Fibroblast of skin of back (primary cell): ENCODE measurements at regions not wholly inside any gene's neighbourhood (a gene's known extent, or its start where the extent isn't known, plus 50 kb on each side); places are given as distances from the start of the nearest gene placed in this dataset.
"Not testable (repeated sequence)": the region's sequence is repeated elsewhere in the genome, so short reads cannot be mapped to it uniquely, and the experiment has no call there.

ENCODE experiments used
- DNase-seq: peaks from one replicate; pipeline ENCODE4 v3.0.0-alpha.2; 2013

DNA sequence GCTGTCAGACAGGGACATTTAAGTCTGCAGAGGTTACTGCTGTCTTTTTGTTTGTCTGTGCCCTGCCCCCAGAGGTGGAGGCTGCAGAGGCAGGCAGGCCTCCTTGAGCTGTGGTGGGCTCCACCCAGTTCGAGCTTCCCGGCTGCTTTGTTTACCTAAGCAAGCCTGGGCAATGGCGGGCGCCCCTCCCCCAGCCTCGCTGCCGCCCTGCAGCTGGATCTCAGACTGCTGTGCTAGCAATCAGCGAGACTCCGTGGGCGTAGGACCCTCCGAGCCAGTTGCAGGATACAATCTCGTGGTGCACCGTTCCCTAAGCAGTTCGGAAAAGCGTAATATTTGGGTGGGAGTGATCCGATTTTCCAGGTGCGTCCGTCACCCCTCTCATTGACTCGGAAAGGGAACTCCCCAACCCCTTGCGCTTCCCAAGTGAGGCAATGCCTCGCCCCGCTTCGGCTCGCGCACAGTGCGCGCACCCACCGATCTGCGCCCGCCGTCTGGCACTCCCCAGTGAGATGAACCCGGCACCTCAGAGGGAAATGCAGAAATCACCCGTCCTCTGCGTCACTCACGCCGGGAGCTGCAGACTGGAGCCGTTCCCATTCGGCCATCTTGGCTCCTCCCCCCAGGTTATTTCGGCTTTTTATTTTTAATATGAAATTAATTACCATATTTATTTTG is 217.8 kb upstream of the EPHA7 start:
- not testable (repeated sequence) for DNase-seq

DNA sequence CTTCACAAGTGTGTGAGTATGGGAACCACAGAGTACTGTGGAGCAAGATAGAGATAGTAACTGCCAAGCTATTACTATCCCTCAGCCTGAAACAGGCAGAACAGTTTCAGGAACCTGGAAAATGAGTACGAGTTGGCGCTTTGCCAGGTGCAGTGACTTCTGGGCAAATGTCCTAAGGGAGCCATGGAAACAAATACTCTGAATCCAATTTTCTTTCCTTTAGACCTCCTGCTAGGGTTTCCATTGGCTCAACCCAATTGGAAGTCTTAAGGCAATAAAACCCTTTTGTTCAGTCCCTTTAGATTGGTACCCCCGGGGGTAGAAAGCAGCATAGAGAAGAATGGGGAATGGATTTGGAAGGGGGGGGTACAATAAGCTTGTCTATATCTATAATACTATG is 205.0 kb upstream of the EPHA7 start:
- no peak for DNase-seq

DNA sequence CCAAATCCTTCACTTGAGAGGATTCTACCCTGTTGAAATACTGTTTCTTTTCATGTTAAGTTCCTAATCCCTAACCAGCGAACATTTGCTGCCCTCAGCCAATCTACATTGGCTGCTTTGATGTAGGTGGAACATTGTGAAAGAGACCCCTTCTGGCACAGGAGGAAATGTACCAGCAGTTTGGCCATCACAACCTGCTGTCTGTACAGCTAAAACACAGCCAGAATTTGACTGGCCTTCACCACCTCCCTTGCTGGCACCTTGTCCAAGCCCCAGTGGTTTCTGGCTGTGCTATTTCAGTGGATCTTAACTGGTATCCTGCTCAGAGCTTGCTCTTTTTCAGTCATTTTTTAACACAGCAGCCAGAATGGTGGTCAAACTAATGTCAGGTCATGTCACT is 202.1 kb upstream of the EPHA7 start:
- no peak for DNase-seq

DNA sequence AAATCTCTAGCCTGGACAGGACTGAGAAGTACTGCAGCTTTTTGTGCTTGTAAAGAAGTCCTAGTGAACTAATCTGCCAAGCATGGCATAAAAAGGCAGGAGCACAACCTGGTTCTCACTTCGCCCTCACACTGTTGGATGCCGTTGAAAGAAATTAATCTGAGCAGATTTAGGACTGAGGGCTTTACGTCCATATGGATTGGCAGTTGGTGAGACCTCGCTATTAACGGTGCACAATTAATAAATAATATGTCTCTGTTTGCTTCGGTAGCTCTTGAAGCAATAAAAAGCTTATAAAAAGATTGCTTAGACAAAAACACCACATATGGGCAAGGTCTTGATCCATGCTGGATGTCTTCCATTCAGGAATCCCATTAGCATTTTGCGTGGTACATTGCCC is 185.6 kb upstream of the EPHA7 start:
- DNase-seq = no peak

DNA sequence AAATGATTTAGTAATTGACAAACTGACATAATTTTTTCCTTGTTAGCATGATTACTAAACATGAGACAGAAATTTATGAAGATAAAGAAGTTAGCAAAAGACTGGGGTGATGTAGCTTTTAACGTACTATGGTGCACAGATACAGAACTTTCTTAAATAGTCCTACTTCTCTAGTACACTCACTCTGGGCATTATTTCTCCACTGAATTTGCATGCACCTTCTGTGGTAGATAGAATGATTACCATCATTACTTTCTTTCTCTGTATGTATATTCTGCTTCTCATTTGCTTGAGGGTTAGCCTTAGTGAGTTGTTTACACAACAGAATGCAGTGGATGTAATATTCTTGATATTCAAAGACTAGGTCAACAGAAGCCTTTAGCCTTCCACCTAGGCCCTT is 173.1 kb upstream of the EPHA7 start:
- no peak for DNase-seq

DNA sequence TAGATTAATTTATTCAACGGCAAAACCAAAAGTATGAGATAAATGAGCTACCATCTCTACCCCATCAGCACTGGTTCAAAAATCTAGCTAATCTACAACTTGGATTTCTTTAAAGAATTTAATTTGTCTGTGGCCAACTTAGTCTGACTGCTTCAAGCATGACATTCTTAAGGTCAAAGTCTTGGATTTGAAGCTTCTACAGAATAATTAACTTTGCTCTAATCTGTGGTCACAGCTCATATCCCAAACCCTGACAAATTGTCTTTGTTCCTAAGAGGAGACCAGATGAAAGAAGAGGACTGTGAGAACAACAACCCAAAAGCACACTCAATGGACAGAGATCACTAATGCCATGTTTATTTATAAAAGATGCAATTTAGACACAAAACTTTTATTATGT is 166.9 kb upstream of the EPHA7 start:
- DNase-seq = no peak

DNA sequence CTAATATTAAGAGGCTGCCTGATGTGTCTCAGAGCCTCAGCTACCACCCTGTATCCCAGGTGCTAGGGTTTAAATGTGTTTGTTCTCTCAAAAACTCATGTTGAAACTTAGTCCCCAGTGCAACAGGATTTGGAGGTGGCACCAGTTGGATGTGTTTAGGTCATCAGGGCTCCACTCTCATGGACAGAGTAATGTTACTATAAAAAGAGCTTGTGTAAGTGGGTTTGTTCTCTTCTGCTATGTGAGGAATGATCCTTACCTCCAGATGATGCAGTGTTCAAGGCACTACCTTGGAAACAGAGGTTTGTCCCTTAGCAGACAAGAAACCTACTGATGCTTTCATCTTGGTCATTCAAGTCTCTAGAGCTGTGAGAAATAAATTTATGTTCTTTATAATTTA is 164.9 kb upstream of the EPHA7 start:
- no peak for DNase-seq

DNA sequence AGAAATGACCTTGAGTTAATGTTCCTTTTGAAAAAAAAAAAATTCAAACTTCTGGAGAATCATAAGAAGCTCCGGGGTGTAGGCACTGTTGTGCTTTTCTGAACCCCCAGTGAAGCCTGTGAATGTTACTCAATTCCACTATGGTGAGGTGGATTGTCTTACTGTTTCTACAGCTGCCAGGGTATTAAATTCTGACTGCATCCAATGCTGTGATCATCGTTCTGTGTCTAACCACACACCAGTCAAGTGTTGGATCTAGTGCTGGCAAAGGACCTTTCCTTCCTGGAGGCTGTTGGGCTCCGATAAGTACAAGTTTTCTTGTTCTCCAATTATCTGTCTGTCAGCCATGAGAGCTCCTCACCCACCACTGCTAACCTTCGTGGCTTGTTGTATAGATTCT is 162.0 kb upstream of the EPHA7 start:
- no peak for DNase-seq

DNA sequence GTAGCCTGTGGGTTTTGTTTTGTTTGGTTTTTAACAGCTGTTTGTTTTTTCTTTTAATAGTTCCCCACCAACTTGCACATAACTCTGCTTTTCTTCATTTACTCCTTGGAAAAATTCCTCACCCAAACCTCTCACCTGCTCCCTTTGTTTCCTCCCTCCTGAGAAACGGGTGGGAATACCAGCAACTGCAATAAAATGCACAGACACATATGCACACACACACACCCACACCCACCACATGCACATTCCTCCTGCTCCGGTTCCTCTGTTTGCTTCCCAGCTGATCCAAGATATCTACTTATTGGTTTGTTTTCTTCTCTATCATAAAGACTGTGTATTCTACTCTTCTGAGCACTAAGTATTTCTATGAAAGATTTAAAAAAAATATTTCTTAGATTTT is 161.1 kb upstream of the EPHA7 start:
- DNase-seq = no peak

DNA sequence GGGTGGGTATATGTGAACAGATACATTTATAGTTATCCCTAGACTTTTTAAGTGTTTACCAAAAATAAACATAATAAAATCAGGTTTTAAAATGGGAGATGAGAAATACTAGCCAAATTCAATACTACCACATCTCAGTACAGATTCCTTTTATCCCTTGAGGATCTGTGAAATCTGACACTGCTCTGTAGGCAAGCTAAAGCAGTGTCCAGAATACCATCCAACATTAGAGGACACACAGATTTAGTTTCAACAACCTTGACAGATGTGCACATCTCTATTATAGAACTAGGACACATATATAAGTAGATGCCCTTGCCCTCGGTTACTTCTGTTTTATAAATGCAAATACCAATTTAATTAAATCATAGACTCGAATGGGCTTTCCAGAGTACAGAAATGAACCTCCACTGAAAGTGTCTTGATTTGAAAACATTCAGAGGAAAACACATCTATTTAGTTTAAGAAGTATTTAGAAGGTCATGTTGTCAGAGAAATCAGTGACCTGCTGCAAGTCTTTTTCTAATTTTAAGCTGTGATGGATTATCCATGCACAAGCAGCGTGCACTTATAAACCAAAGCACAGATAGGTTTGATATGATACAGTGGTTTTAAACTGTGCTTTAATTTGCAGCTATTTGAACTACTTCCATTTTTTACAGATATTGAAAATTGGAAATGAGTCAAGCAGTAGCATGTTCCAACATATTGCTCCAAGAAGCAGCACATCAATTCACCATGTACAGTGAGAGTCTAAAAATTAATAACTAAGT is 156.3 kb upstream of the EPHA7 start:
- DNase-seq = no peak

DNA sequence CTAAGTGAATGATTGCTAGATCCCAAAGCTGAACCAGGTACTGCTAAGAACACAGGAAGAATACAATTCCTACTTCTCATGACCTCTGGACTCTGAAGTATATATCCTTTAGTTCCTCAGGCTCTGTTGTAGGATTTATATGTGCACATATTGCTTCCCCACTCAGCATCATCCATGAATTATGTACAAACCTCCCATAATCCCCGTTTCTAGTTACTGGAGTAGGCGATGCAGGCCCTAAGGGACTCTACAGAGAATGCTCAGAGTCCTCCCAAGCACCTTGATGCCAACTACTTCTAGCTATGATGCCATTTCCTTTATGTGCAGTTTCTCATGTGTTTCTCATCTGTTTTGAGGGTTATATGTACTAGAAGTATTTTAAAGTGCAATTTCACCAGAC is 154.9 kb upstream of the EPHA7 start:
- DNase-seq = no peak

DNA sequence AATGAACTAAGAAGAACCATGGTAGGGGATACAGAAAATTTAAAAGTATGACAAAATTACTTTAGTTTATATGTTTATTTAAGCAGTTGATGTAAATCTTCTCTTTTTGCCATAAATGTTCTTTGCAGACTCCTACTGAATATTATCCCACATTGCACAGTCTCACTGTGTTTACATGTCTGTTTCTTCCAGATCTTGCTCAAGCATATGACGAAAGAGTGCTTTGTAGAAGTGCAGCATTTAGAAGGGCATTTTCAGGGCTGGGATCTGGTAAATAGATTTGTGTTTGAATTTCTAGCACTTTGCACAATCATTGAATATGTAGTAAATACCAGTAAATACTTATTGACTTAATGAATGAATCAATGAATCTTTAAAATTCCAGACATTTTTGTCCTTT is 152.0 kb upstream of the EPHA7 start:
- no peak for DNase-seq

DNA sequence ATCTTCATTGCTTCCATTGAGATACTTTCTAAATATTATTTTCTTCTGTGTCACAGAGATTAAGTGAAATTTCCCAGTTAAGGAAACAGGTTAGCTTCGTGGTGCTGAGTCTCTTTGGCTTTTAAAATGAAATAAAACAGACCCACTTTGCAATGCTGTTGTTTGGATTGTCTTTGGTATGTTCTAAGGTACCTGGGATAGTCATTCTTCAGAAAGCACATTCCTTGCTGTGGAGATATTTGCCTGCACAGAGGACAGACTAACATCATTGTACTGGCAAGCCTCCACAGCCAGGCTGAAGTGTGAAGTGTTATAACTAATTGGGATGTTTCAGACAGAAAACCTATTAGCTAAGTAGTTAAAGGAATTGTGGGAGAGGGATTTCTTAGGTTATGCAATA is 148.8 kb upstream of the EPHA7 start:
- no peak for DNase-seq

DNA sequence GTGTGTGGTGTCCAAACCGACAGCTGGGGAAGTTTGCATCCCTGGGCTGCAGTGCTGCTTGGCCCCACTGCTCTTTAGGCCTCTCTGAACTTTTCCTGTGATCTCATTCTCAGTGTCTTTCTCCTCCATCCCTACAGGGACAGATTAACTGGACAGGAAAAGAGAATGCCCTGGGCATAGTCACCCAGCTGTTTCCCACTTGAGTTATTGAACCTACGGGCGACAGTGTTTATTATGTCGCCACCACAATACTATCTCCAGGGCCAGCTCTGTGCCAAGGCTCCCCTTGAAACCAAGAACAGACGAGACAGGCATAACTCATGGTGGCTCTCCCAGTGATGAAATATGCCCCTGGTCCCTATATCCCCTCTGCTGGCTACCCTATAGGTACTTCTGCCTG is 147.8 kb upstream of the EPHA7 start:
- no peak for DNase-seq

DNA sequence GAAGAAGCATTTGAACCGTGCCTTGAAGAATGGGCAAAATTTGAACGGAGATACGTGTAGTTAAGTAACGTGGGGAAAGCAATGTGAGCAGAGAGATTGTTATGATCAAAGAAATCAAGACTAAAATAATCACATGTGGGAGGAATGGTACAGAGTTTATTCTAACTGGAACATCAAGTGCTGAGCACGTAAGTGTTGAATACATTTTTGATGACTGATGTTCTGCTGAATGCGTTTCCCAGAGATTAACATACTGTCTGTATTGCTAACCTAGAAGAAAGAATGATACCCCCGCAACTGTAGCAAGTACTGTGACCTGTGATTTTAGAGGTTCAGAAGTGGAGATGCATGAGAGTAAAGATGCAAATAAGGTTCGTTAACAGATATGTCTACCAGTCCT is 146.9 kb upstream of the EPHA7 start:
- no peak for DNase-seq

DNA sequence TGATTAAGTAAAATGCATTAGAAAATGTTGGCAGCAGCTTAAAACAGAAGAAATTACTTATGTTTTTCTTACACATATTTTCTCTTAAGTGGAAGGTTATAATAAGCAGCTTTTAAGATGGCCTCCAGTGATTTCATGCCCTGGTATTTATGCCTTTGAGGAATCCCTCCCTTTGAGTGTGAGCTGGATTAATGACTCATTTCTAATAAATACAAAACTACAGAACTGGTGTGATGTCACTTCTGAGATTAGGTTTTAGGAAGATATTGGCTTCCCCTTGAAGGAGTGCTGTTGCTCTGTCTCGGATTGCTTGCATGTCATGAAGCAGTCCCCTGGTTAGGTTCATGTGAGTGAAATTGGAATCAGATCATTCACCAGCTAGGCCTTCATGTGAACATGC is 143.2 kb upstream of the EPHA7 start:
- peak; percentile 67 for DNase-seq

DNA sequence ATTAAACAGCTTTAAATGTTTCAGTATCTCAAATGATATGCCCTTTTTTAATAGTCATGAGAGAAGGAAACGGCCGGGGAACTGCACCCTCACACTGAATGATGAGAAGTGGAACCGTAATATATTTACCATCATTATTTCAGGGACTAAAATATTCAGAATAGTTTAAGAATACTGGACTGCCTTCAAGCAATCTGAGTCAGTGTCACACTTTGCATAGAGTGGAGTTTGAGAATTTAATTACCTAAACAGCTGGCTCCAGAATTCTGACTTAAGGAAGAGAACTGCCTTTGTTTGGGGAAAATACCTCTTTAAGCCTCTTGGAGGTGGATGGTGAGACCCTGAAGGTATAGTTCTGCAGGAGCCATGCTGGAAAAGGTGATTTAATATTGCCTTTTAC is 135.9 kb upstream of the EPHA7 start:
- DNase-seq = no peak

DNA sequence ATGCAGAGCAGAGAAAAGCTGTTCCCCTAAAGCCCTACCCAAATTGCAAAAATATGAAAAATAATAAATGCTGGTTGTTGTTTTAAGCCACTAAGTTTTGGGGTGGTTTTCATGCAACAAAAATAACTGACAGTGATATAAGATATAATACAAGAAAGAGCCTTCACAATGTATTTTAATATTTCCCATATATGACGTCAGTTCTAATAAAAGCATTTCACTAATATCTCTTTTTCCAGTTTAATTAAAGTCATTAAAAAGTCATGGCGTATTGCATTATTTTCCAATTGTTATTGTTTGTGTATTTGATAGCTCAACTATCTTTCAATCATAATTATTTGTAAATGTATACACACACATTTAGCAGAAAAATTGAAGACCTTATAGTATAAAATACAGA is 134.7 kb upstream of the EPHA7 start:
- DNase-seq = no peak

DNA sequence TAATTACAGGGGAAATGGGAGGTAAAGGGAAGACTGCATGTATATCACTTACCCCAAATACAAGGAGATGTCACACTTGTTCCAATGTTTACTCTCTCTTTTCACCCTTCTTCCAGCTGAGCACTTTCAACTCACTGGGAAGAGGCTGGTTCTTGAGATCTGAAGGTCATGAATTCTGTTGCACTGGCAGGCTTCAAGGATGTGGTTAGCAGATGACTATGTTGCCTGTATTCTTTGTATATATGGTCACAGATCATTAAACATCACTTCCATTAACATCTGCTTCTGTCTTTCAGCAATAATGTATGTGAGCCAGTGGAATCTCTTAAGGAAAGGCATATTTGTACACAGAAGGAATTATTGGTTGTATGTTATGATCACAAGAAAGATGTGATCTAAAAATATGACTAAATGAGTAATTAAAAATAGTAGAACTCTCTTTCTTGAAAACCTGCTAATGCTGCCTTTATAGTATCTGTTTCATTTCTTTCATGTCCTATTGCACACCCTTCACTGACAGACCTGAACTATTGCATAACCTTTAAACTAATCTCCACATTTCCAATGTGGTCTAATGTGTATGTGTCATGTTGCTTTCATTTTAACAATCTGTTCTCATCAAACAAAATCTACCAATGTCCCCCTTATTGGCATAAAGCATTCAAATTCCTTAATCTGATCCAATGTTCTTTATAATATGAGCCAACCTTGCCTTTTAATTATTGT is 131.4 kb upstream of the EPHA7 start:
- DNase-seq = no peak

DNA sequence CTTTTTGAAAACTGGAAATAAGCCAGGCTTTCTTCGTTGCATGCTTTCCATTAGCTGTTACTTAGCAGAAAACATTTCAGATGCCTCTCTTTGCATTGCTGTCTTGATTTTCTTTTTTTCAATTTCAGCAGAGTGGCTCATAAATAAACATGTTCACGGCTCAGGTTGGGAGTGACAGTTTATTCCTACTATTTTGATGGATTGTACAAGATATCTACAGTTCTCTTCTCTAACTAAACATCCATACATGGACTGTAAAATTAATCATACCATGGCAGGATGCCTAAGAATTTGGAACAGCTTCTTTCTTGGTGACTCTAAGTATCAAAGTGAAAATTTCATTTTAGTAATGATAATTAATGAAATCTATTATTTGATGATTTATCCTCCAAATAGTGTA is 130.5 kb upstream of the EPHA7 start:
- no peak for DNase-seq

DNA sequence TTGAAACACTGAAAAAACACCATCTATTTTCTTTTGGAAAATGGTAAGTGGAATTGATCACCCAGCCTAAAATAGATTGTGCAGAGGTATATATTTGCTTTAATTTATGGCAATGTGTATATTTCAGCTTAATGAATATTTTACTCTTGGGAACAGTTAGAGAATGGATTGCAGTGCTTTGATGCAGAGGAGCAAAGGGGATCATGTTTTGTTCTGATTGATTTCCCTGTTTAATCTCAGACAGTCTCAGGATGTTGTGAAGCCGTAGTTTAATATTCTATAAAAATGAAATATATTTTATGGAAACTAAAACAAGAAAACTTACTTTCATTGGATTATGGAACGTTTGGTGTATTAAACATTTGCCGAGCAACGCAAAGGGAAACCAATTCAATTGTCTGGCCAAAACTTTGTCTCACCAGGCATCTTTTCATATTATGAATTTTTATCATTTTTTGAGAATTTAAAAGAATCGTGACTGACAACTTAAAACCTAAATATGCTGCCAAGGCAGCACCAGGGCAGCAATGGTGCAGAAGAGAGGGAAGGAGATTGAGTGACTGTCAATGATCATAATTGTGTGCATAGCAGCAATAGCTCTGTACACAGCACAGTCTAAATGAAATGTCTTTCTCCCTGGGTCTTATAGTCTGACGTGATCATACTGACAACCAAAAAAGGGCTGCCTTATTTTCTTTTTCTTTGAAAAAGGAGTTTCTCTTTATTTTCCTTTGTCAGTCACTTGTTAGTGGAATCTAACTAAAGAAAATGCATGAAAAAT is 105.5 kb upstream of the EPHA7 start:
- DNase-seq = no peak

DNA sequence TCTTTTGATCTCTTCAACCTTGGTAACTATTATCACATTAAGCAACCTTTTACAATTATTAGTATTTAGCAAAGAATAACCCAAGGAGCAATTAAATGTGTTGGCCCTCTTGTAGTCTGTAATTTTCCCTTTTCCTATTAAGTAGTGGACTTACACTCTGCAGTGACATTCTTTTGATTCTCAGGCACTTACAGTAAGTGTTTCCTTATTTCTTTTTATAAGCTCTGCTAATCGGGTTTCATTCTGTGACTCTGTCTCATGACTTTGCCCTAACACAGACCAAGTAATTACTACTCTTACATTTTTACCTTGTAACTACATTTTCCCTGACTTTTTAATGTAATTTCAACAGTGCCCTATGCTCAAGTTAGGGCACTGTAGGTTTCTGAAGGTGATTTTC is 104.0 kb upstream of the EPHA7 start:
- no peak for DNase-seq

DNA sequence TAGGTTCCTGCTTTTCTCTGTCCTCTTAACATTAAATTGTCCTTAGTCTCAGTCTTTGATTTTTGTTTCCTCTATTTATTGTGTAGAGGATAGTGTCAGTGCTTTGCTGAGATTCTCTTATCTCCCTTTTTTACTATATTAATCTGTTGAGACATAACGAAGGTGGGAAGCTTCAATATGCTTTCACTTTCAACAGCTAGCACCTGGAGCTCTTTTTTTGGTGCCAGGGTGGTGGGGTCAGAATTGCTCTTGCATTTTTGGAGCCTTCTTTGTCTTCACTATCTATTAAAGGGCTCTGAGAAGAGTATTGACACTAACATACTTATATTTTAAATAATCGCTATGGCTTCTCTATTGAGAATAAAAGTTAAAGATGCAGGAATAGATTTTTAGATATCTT is 97.1 kb upstream of the EPHA7 start:
- DNase-seq = no peak
